Activated T-cell treated with anti-CD3 and anti-CD28 coated beads, Interleukin-2, amount 50 U/mL, for 72 hours (primary cell): ENCODE measurements at regions not wholly inside any gene's neighbourhood (a gene's known extent, or its start where the extent isn't known, plus 50 kb on each side); places are given as distances from the start of the nearest gene placed in this dataset.

Experiments used
- ATAC-seq, 2 donors: fragments of 150-1000 bp; cut with Tn5 transposase; replicated peaks in 1 of 2; 2 replicates each; pipeline ENCODE4 v1.10.0; 2021; ENCODE audit warnings: moderate library complexity in 2 of 2, mild to moderate bottlenecking in 1 of 2
- DNase-seq, 2 donors: peaks; one replicate each; pipeline ENCODE4 v3.0.0; 2021 to 2022; ENCODE audit warnings: mixed read lengths in 1 of 2
- H3K27ac Mint-ChIP-seq: one replicate; pipeline ENCODE4 v1.8.0; 2022; ENCODE audit warnings: mild to moderate bottlenecking, moderate library complexity, mixed read lengths
- H3K27me3 Mint-ChIP-seq: one replicate; pipeline ENCODE4 v1.8.0; 2022; ENCODE audit warnings: low read depth, mixed read lengths
- H3K36me3 Mint-ChIP-seq, 2 donors: one replicate each; pipeline ENCODE4 v1.8.0; 2022; ENCODE audit warnings: mixed read lengths in 2 of 2, mild to moderate bottlenecking in 1 of 2; ENCODE audit not compliant: insufficient read depth in 2 of 2
- H3K4me1 Mint-ChIP-seq: one replicate; pipeline ENCODE4 v1.8.0; 2022; ENCODE audit warnings: low read depth, mixed read lengths
- H3K4me3 Mint-ChIP-seq, 2 donors: one replicate each; pipeline ENCODE4 v1.8.0; 2022; ENCODE audit warnings: mild to moderate bottlenecking in 2 of 2, mixed read lengths in 2 of 2, moderate library complexity in 2 of 2
- H3K9me3 Mint-ChIP-seq, 2 donors: one replicate each; pipeline ENCODE4 v1.8.0; 2022; ENCODE audit warnings: mixed read lengths in 2 of 2

DNA sequence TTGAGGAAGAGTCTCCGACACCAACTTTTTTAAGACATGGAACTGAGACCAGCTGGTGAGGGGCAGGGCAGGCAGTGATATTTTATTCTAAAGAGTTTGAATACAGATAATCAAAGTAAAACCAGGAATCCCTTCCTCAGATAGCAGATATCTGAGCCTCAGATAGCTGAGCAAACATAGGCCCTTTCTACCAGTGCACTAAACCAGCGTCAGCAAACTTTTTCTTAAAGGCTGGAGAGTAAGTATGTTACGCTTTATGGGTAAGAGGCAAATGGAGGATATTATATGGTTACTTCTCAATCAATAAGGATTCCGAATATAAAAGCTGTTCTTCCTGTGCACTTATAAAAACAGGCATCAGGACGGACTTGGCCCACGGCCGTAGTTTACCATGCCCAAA is 73.9 kb downstream of the WNT5A start:
- H3K9me3 Mint-ChIP-seq: peaks cover 2% of the 10 kb centered on the region in 2 donors
- H3K27ac Mint-ChIP-seq: no peak overlapping the region
- no peaks in the 10 kb centered on the region for H3K36me3 Mint-ChIP-seq
- H3K4me3 Mint-ChIP-seq: no peak overlapping the region
- H3K27me3 Mint-ChIP-seq: no peaks in the 10 kb centered on the region
- no peaks in the 10 kb centered on the region for H3K4me1 Mint-ChIP-seq
- no peak for DNase-seq
- no peak for ATAC-seq

DNA sequence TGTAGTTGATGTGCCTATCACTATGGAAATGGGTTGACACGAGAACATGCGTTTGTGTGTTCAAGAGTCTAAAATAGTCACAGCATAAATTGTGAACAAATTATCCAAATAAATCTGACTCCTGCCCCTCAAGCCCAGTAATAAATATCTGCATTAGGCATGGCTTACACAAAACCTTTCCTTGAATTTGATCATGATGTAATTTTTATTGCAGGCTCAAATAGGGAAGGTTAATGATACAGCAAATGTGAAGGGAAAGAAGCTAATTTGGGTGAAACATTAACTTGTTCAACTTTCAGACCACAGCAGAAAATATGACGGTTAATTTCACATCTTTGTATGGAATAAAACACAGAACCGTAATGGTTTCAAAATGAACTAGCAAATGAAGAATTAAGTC is 74.6 kb downstream of the WNT5A start:
- Mint-ChIP-seq H3K4me3 (no peak overlapping the region), H3K9me3 (peaks cover 0 to 1% of the 10 kb centered on the region in 2 donors), H3K27ac (no peak overlapping the region), H3K4me1 (no peaks in the 10 kb centered on the region), H3K36me3 (no peaks in the 10 kb centered on the region), H3K27me3 (no peaks in the 10 kb centered on the region)
- DNase-seq: no peak
- ATAC-seq: no peak

DNA sequence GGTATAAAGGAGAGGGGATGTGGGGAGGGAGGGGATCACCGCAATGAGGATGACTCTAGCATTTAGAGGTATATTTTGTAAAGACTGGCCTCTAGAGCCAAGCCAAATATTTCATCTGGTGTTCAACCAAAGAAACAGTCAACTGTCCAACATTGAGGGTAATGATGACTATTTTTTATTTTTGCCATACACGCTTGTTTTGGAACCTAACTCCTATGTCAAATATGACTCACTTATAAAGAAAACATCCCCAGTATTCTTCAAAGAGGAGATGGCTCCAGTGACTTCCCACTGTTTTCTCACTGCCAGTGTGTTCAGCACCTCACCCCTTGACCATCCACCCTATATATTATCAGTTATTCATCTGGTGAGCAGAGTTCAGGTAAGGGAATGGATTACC is 77.3 kb downstream of the WNT5A start:
- no peak for DNase-seq
- H3K36me3 Mint-ChIP-seq: no peaks in the 10 kb centered on the region
- no peak overlapping the region for H3K27ac Mint-ChIP-seq
- no peaks in the 10 kb centered on the region for H3K4me1 Mint-ChIP-seq
- ATAC-seq: no peak
- H3K4me3 Mint-ChIP-seq: no peak overlapping the region
- H3K27me3 Mint-ChIP-seq: no peaks in the 10 kb centered on the region
- peaks cover 0 to 4% of the 10 kb centered on the region in 2 donors for H3K9me3 Mint-ChIP-seq

DNA sequence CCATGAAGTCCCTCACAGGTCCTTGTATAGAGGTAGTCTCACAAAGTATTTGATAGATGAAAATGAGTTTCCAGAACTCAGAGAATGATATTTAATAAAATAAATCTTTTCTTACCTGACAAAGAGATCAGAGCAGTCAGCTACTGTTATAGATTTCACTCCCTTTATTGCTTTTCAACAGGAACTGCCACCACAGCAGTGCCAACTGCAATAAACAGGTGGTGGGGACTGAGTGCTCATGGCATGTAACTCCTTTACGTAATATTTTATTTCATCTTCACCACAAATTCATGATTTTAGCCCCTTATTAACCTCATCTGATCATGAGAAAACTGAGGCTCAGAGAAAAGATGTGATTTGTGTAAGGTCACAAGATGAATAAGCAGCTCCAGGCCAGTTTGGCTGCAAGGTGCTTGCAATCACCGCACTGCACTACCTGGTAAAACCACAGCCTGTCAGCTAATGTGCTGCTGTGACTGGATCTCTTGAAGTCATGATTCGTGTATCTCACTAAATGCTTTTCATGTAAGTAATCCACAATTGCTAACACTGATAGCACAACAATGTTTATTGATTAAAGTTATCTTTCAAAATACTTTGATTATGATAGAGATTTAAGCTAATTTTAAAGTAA is 78.8 kb downstream of the WNT5A start:
- no peaks in the 10 kb centered on the region for H3K27me3 Mint-ChIP-seq
- no peak overlapping the region for H3K4me3 Mint-ChIP-seq
- H3K9me3 Mint-ChIP-seq: peaks cover 0 to 4% of the 10 kb centered on the region in 2 donors
- H3K27ac Mint-ChIP-seq: no peak overlapping the region
- ATAC-seq: no peak
- H3K4me1 Mint-ChIP-seq: no peaks in the 10 kb centered on the region
- no peaks in the 10 kb centered on the region for H3K36me3 Mint-ChIP-seq
- DNase-seq: no peak

DNA sequence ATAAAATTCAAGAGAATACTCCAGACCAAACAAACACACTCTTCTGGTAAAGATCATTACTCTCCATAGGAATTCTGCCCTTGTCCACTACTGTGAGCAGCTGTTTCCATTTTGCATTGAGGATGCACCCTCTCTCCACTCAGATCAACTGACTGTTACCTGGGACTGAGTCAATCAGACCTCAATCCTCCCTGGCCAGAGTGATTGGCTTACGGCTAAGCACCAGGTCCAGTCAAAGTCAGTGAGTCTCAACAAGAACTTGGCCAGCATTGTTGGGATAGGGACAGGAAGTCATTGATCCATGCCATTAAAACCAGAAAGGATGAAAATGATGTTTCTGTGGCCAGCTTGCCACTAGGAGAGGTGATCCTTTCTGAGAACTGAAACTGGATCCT is 79.7 kb downstream of the WNT5A start:
- no peaks in the 10 kb centered on the region for H3K4me1 Mint-ChIP-seq
- H3K36me3 Mint-ChIP-seq: no peaks in the 10 kb centered on the region
- H3K27me3 Mint-ChIP-seq: no peaks in the 10 kb centered on the region
- no peak overlapping the region for H3K4me3 Mint-ChIP-seq
- DNase-seq (no peak), ATAC-seq (no peak)
- H3K27ac Mint-ChIP-seq: no peak overlapping the region
- peaks cover 0 to 4% of the 10 kb centered on the region in 2 donors for H3K9me3 Mint-ChIP-seq

DNA sequence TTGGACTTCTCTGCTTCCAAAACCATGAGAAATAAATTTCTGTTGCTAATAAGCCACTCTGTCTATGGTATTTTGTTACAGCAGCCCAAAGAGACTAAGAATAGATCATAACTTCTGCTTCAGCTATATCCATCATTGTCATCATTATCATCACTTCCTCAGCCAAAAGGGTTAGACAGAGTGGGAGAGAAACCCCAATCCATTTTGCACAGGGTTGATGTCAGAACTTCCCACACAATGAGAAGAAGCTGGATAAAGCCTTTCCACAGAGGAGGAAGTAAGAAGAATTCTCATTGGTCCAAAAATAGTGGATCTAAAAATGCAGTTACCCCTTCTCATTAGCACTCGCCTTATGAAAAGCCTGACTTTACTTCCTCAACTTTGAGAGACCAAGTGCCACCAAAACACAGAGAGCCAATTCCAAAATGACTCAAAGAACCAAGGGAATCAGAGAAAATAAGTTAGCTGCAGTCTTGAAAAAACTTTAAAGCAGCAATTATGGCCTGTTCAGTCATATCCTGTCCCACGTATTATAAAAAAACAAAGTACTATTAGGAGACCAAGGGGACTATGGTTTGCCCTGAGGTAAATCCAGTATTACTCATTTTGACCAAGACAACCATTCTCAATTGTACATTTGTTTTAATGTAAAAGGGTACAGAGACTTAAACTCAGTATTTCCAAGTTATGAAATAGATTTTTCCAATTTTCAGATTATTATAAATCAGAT is 80.2 kb downstream of the WNT5A start:
- DNase-seq (no peak), ATAC-seq (no peak)
- Mint-ChIP-seq H3K27ac (no peak overlapping the region), H3K27me3 (no peaks in the 10 kb centered on the region), H3K4me3 (no peak overlapping the region), H3K9me3 (peaks cover 0 to 4% of the 10 kb centered on the region in 2 donors), H3K36me3 (no peaks in the 10 kb centered on the region), H3K4me1 (no peaks in the 10 kb centered on the region)

DNA sequence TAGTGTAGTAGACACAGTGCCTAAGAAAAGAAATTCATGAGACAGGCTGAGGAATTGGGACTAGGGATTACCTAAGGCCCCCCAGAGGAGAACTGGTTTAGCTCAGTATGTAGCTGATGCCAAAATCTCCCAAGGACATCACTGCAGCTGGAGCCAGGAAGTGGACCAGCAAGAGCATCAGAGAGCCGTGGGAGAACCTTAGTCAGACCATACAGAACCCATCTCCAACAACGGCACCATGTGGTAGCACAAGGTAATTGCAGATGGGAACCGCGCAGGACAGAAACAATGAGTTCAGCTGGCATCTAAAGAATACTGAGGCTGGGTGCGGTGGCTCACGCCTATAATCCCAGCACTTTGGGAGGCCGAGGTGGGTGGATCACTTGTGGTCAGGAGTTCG is 81.7 kb downstream of the WNT5A start:
- Mint-ChIP-seq H3K4me3 (no peak overlapping the region), H3K4me1 (no peaks in the 10 kb centered on the region), H3K27me3 (no peaks in the 10 kb centered on the region), H3K27ac (no peak overlapping the region), H3K36me3 (no peaks in the 10 kb centered on the region), H3K9me3 (peaks cover 0 to 4% of the 10 kb centered on the region in 2 donors)
- DNase-seq (peak; percentile 1 to 2), ATAC-seq (no peak)

DNA sequence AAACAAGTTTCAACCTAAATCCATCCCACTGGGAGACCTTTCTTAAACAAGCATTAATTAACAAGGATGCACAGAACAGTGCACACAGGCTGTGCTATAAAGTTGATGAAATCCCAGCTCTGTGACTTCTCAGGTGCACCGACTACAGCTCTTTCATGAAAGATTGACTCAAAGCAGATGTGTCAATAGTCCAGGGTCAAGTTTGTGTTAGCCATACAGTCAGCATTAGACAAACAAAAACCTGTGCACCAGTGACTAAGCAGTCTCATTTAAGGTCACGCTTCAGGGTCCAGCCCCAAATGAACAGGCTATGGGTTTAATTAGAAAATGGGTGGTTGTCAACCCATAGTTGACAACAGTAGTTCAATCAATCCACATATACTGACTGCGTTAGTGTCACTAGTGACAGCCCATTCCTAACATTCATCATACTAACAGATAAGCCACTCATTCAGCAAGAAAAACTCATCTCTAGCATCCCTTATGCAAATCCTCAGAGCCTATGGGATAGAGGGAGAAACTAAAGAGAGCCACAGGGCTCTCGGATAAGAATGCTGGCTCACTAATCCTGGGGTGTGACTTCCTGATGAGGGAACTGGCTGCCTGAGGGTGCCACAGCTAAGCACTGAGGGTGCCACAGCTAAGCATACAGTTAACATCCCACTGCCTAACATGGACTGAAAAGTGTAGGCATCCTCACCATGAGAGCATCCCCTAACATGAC is 84.1 kb downstream of the WNT5A start:
- Mint-ChIP-seq H3K4me3 (no peak overlapping the region), H3K36me3 (peaks cover 0 to 2% of the 10 kb centered on the region in 2 donors), H3K4me1 (no peaks in the 10 kb centered on the region), H3K27ac (no peak overlapping the region), H3K27me3 (no peaks in the 10 kb centered on the region), H3K9me3 (peaks cover 2 to 8% of the 10 kb centered on the region in 2 donors)
- DNase-seq (no peak), ATAC-seq (no peak)

DNA sequence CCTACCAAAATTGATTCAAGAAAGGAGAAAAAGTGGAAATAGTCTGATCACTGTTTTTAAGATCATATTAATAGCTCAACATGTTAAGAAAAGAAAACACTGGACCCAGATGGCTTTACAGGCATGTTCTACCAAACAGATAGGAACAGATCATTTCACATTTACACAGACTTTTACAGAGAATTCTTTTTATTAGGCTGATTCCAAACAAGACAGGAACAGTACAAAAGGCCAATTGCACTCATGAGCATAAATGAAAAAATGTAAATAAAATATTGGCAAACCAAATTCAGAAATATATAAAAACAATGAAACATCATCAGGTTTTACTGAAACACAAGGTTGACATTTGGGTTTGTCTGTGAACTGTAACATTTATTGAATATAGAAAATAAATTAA is 106.5 kb downstream of the WNT5A start:
- Mint-ChIP-seq H3K4me3 (no peak overlapping the region), H3K36me3 (no peaks in the 10 kb centered on the region), H3K9me3 (peaks cover 0 to 3% of the 10 kb centered on the region in 2 donors), H3K27ac (no peak overlapping the region), H3K27me3 (no peaks in the 10 kb centered on the region), H3K4me1 (no peaks in the 10 kb centered on the region)
- ATAC-seq (no peak), DNase-seq (no peak)

DNA sequence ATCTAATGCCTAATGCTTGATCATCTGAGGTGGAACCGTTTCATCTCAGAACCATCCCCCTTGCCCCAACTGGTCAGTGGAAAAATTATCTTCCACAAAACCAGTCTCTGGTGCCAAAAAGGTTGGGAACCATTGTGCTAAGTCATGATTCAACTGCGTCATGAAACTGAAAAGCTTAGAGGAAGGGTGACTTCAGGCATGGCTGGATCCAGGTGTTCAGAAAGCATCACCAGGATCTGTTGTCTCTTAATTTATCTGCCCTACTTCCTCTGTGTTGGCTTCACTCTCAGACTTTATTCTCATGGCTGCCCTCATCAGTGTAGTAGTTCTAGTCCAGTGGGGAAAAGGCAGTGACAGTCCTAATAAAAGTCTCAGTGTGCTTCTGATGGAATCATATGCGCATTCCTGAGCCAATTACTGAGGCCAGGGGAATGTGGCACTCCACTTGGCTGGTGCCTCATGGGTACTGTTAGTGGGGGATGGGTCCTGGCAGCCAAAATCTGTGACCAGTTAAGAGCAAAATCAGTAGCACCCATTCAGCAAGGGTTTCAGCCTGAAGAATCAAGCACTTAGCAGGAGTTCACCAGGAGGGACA is 110.3 kb downstream of the WNT5A start:
- H3K36me3 Mint-ChIP-seq: no peaks in the 10 kb centered on the region
- no peak overlapping the region for H3K27ac Mint-ChIP-seq
- H3K27me3 Mint-ChIP-seq: no peaks in the 10 kb centered on the region
- ATAC-seq (no peak), DNase-seq (no peak)
- no peaks in the 10 kb centered on the region for H3K4me1 Mint-ChIP-seq
- H3K4me3 Mint-ChIP-seq: no peak overlapping the region
- peaks cover 3 to 4% of the 10 kb centered on the region in 2 donors for H3K9me3 Mint-ChIP-seq

DNA sequence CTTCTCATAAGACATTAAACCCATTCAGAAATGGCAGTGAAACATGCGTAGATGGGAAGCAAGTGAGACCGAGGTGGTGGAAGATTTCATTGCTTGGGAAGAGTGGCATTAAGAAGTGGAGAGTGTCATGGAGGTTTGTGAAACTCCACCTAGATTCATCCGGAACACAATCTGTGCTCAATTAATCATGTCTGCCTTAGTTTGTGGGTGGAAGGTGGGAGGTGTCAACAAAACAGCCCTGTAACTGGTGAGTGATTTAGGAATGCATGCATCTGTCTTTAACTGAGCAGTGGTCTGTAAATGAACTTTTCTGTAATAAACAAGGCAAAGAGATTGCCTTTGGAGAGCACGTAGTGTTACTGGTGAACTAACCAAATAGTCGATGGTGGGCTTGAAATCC is 113.7 kb downstream of the WNT5A start:
- H3K27me3 Mint-ChIP-seq: no peaks in the 10 kb centered on the region
- no peak for DNase-seq
- no peak for ATAC-seq
- H3K36me3 Mint-ChIP-seq: no peaks in the 10 kb centered on the region
- H3K4me3 Mint-ChIP-seq: no peak overlapping the region
- no peak overlapping the region for H3K27ac Mint-ChIP-seq
- H3K9me3 Mint-ChIP-seq: peaks cover 2 to 6% of the 10 kb centered on the region in 2 donors
- no peaks in the 10 kb centered on the region for H3K4me1 Mint-ChIP-seq

DNA sequence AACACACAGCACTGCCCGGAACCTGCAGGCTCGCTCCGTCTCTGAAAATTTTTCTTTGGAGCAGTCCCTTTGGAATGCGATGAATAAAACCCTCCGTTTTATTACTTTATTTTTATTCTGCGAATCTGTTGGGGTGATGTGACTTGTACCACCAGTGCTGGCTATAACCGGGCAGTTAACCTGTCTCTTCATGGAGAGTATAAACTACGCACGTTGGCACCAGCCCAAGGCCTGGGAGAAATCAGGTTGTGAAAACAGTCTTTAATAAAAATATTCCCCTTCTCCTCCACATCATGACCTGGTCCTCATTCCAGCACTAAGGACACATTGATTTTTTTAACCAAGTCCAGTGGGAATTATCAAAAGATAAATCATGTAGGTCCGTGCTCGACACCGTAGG is 116.8 kb downstream of the WNT5A start:
- ATAC-seq (no peak), DNase-seq (no peak)
- Mint-ChIP-seq H3K27me3 (no peaks in the 10 kb centered on the region), H3K27ac (no peak overlapping the region), H3K36me3 (no peaks in the 10 kb centered on the region), H3K4me1 (no peaks in the 10 kb centered on the region), H3K9me3 (peaks cover 2 to 6% of the 10 kb centered on the region in 2 donors), H3K4me3 (no peak overlapping the region)

DNA sequence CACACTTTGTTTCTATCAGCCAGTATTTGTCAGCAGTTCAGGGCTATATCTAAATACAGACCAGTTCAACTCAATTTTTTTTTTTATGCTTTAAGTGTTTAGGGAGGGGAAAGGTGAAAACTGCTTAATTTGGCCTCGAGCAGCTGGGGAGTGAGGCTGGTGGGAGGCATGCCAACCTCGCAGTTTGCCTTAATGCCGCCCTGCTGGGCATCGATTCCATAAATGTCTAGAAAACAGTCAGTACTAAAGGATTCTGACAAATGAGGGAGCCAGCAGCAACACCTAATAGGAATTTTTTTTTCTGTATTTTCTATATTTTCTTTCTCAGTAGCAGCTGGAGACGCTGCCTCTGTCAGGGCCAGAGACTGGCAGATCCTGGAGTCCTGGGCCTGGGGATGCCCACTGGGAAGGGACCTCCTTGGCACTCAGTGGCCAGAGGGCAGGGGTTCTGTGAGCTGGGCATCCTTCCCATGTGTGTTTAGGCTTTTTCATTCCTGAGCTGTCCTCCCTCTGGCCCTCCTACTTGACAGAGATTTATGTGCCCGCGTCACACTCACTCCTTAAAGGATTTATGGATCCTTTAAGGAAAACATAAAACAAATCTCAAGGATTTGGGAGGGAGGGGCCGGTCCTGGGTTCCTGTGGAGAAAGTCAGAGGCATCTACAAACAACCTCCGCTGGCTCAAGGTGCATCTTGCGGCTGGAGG is 117.8 kb downstream of the WNT5A start:
- Mint-ChIP-seq H3K9me3 (peaks cover 2 to 7% of the 10 kb centered on the region in 2 donors), H3K4me1 (no peaks in the 10 kb centered on the region), H3K27me3 (no peaks in the 10 kb centered on the region), H3K27ac (no peak overlapping the region), H3K4me3 (no peak overlapping the region), H3K36me3 (no peaks in the 10 kb centered on the region)
- no peak for ATAC-seq
- DNase-seq: no peak
